HG03520 (cell line): ENCODE measurements at regions not wholly inside any gene's neighbourhood (a gene's known extent, or its start where the extent isn't known, plus 50 kb on each side); places are given as distances from the start of the nearest gene placed in this dataset.

Experiments
- ATAC-seq: cut with Tn5 transposase; IDR thresholded peaks from one replicate; pipeline ENCODE4 v1.9.1; 2021; ENCODE audit warnings: mild to moderate bottlenecking, moderate library complexity; ENCODE audit not compliant: unreplicated experiment

- ATAC-seq = no peak
Observed at GRCh38 chr10:6781133-6781770, 201.2 kb upstream of the PRKCQ start.

- ATAC-seq = no peak
Observed at GRCh38 chr10:6780008-6780677, 200.1 kb upstream of the PRKCQ start.

- no peak for ATAC-seq
Observed at GRCh38 chr10:6778992-6779701, 199.1 kb upstream of the PRKCQ start.

- no peak for ATAC-seq
Observed at GRCh38 chr10:6776170-6776569, 196.1 kb upstream of the PRKCQ start.

DNA sequence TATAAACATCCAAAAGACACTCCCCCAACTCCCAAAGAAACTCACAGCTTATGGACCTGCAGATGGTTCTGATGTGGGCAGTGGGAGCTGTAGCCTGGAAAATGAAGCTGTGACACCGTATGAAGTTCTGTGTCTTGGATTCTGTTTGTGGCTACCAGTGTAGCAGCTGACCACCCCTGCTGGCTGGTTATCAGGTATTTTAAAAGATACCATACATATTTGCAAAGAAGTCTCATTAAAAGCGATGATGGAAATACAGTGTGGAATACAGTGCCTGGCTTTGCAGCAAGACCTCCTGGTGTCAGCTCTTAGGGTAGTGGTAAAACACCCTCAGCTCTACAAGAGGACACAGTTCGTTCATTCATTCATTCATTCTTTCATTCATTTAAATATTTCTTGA is 194.3 kb upstream of the PRKCQ start:
- no peak for ATAC-seq

- no peak for ATAC-seq
Observed at GRCh38 chr10:6771331-6771730, 191.3 kb upstream of the PRKCQ start.

GRCh38 chr10:6770846-6771245 is 190.8 kb upstream of the PRKCQ start:
- ATAC-seq = no peak

GRCh38 chr10:6769704-6770417 is 189.8 kb upstream of the PRKCQ start:
- no peak for ATAC-seq

DNA sequence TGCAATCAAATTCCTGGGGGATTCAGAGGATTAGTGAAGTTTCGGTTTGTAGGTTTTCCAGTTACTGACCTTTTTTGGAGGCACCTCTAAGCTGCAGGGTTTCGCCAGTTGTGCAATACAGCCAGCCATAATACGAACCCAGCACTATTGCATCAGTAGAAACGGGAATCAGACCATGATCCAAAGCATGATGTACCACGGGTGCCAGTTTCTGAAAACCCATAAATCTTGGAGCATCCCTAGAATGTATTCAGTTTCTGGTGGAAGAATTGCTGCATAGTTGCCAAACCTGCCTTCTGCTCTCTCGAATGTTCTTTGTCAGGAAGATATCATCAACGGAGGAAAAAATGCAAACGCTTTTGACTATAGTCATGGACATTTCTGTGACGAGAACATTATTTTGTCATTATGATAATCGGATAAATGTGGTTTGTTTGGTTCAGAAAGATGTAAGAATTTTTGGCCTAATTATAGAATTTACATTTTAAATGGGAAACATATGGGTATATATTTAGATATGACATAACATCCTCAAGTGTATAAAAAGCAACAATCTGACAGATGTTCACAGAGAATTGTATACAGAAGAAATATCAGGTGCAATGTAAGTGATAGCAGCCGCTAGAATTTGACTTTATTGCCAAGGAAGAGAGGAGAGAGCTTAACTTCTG is 186.2 kb upstream of the PRKCQ start:
- ATAC-seq = no peak

- ATAC-seq = no peak
Observed at GRCh38 chr10:6763423-6763822, 183.3 kb upstream of the PRKCQ start.

DNA sequence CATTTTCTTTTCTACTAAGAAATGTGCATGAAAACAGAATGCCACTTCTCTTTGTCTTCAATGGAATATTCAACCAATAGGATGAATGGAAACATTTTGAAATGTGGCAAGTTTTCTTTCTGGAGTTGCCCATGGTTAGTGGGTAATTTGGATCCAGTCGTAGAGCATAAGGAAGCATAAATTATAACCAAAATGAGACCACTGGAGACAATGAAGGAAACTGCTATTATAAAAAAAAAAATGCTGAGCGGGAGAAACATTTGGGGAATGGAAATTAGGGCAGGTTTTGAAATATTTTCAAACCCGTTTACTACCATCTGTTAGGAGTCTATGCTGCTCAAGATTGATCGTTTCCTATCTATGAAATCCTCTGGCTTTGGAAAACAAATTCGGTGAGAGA is 182.9 kb upstream of the PRKCQ start:
- ATAC-seq = no peak

DNA sequence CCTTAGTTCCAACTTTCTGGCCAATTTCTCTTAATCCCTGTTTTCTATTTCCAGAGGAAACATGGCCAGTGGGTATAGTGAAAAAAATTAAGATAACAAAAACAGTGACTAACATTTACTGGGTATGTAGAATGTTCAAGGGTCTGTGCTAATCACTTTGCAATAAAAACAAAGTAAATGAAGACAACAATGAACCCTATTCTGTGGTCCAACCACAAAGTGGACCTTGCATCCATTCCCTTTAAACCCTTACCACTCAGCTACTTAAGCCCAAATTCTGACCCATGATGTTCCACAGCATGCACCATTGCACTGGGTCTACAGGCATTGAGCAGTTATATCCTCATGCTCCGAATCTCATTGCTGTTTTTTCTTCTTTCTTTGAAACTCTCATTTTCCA is 179.9 kb upstream of the PRKCQ start:
- ATAC-seq = no peak

DNA sequence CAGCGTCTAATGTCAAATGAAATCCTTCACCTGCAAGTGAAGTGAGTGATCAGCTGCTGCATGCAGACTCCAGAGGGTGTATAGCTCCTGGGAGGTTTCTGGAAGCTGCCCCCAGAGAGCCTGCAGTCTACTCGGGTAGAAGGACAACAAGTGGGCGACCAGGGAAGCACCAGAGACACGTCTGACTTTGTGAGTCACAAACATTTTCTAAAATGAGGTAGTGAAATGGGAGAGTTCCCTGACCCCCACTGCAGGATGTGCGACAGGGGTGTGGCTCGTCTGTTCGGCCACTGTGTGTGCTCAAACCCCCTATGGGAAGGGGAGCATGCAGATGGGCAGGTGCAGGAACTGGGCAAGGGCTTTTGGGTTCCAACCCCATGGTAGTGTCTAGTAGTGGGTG is 177.1 kb upstream of the PRKCQ start:
- no peak for ATAC-seq

- no peak for ATAC-seq
Observed at GRCh38 chr10:6756716-6757115, 176.6 kb upstream of the PRKCQ start.

DNA sequence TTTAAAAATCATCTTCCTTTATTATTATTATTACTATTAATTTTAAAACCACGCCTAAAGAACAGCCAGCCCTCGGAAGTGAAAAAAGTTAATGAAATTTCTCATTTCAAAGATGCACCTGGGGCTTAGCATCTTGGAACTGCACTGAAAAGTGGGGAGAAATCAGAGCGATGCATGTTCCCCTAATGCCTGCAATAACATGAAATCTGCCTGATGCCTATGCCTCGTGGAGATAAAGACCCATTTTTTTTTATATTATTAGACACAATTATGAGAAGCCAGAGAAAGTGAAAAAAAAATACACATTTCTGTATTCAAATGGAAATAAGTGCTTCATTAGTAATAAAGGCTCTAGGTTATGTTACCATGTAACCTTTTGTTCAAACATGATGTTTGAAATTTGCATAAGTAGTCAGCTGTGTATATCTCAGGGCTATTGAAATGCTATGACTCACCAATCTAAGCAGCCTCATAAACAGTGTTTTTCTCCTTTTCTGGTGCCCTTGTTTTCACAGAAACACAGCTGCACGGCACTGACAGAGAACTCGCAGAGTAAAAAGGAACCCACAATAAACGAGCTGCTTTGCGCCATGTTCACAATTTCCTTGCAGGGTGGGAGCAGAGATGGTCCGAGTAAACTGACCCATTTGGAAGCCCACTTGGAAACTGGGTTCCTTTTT is 175.8 kb upstream of the PRKCQ start:
- peak; percentile 78 for ATAC-seq

DNA sequence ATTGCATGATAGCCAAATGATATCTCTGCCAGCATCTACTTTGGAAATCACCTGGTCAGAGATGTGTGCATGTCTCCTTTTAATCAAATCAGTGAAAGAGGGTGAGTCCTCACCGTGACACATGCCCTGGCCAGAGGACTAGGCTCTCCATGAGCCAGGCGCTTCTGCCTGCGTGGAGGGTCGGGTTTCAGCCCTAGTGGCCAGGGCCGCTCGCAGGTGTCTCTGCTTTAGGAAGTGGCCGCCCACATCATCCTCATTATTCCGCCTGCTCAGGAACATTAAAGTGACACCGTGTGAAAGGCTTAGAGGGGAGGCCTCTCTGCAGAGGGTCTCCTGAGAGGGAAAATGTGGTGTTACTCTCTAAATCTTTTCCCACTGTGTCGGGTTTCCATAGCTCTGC is 173.6 kb upstream of the PRKCQ start:
- no peak for ATAC-seq

- no peak for ATAC-seq
Observed at GRCh38 chr10:6751363-6751762, 171.3 kb upstream of the PRKCQ start.

GRCh38 chr10:6748981-6749635 is 169.0 kb upstream of the PRKCQ start:
- ATAC-seq = no peak

- no peak for ATAC-seq
Observed at GRCh38 chr10:6748029-6748428, 168.0 kb upstream of the PRKCQ start.

GRCh38 chr10:6746782-6747181 is 166.7 kb upstream of the PRKCQ start:
- no peak for ATAC-seq
